C4-2B (cell line): ENCODE measurements at regions not wholly inside any gene's neighbourhood (a gene's known extent, or its start where the extent isn't known, plus 50 kb on each side); places are given as distances from the start of the nearest gene placed in this dataset.

Source experiments
- CTCF ChIP-seq: fragments of 450-650 bp; conservative IDR thresholded peaks from 2 replicates; pipeline ENCODE4 v1.5.1; 2017; ENCODE audit warnings: mild to moderate bottlenecking
- ZFX ChIP-seq: fragments of 450-650 bp; IDR thresholded peaks from 2 replicates; pipeline ENCODE4 v1.6.1; 2017

DNA sequence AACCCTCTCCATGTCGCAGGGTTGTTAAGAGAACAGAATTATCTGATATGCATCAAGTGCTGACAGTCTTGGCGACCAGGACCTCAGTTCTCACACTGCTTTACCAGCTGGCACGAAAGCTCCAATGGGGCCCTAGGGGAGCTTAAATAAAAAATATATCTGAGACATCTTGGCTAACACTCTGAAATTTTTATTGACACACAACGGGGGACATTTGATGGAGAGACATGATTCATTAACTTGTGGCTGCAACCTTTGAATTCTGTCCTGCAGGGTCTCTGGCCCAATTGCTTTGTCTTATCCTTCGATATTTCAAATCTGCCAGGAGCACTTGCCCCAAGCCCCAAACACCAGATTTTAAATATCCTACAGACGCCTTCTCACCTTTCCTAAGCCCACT is 567.0 kb downstream of the AJAP1 start:
- no peak for TF ChIP-seq CTCF
- TF ChIP-seq ZFX: no peak
